ENCODE measurements at regions not wholly inside any gene's neighbourhood (a gene's known extent, or its start where the extent isn't known, plus 50 kb on each side); places are given as distances from the start of the nearest gene placed in this dataset.
"Not testable (repeated sequence)": the region's sequence is repeated elsewhere in the genome, so short reads cannot be mapped to it uniquely, and the experiment has no call there.

DNA sequence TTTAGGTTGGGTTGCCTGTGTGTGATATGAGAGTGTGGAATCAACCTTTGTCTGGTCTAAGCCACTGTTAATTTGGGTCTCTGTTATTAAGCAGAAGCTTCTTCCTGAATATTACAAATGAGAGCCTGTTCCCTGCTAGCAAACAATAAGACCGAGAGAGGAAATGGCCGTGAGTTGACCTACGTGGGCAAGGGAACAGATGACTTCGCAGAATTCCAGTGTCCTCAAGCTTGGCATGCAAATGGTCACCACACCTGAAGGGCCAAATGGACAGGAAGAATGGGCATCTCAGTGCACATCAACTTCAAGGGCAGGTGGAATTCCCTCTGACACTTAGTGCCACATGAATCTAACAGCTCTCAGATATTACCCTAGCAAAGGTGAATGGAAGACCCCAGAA, 250.8 kb upstream of the FOXF1 start:
- Histone ChIP-seq H3K27me3 (ENCODE audit: control insufficient read depth in 2 of 2, insufficient read depth in 2 of 2, low read length in 2 of 2) (peaks cover 11 to 17% of the 10 kb centered on the region in 2 experiments), H3K4me2 (ENCODE audit: insufficient read depth, low read length) (no peak overlapping the region), H4K20me1 (replicated peaks; ENCODE audit: control insufficient read depth, extremely low read depth, insufficient read depth, low read length) (no peaks in the 10 kb centered on the region), H3K9me3 (replicated peaks; ENCODE audit: control insufficient read depth, insufficient read depth, low read length) (no peaks in the 10 kb centered on the region), H3K9ac (replicated peaks; ENCODE audit: extremely low read depth, insufficient read depth, low read length) (no peak overlapping the region), H3K9me1 (replicated peaks; ENCODE audit: control insufficient read depth, extremely low read depth, insufficient read depth, low read length) (no peaks in the 10 kb centered on the region), H3K4me1 (ENCODE audit: control insufficient read depth, extremely low read depth, insufficient read depth, low read length) (no peaks in the 10 kb centered on the region), H3K27ac (ENCODE audit: insufficient read depth, low read depth, low read length) (no peak overlapping the region), H3K79me2 (ENCODE audit: control insufficient read depth, insufficient read depth, low read length) (no peaks in the 10 kb centered on the region), H2AFZ (ENCODE audit: low read depth, low read length) (no peak overlapping the region), H3K36me3 (ENCODE audit: control insufficient read depth in 2 of 2, extremely low read depth in 1 of 2, insufficient read depth in 2 of 2, low read length in 2 of 2) (no peaks in the 10 kb centered on the region), H3K4me3 (replicated peaks in 1 of 3; ENCODE audit: insufficient read depth in 1 of 3, low read depth in 1 of 3, low read length in 3 of 3) (no peak overlapping the region)
- BruUV-seq (replicated peaks), result no TSS peak
- FAIRE-seq (no peak), DNase-seq (ENCODE audit: low read depth, low spot score) (no peak)
- intact Hi-C loops (cut with micrococcal nuclease), result no loop called here
- CTCF ChIA-PET, result interaction anchor here (1.4 kb wide), 1 partner anchor 258 kb away, joined by 5 read pairs; no protein-coding TSS in a partner anchor
- dilution Hi-C loops (cut with MboI; ENCODE audit: extremely low pct_ligation_motif_present, low sequenced_read_pairs), result no loop called here
- TF ChIP-seq EZH2 (IDR thresholded peaks at IDR 0.05; ENCODE audit: borderline replicate concordance, low read depth, low read length, severe bottlenecking) (no peak), MYC (IDR thresholded peaks at IDR 0.05; ENCODE audit: low read depth, low read length) (no peak), GATA2 (IDR thresholded peaks at IDR 0.05; ENCODE audit: insufficient read depth, insufficient read length, low read depth, low read length) (no peak), POLR2AphosphoS5 (IDR thresholded peaks at IDR 0.05; ENCODE audit: insufficient read depth, low read depth, low read length) (no peak)
- POLR2A ChIA-PET, result no interaction called here

DNA sequence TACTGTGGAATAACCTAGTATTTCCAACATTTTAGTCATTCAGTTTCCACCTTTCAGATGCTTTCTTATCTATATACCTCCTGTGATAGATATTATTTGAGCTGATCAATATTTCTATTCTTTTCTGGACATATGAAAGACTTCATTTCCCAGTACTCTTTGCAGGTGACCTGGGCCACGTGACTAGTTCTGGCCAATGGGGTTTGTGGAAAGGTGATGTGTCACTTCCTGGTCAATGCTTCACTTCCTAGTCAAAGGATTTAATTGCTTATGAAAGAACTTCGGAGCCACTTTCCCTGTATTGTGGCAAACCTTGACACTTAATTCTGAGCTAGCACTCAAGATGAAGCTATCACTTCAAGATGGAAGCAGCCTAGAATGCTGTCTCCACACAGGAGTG, 248.9 kb upstream of the FOXF1 start:
- ChIA-PET CTCF (interaction anchor here (1.9 kb wide), 1 partner anchor 9 kb away, joined by 9 read pairs; no protein-coding TSS in a partner anchor), POLR2A (no interaction called here)
- BruUV-seq (replicated peaks), result no TSS peak
- TF ChIP-seq JUN (IDR thresholded peaks at IDR 0.05; ENCODE audit: borderline replicate concordance, insufficient read depth, insufficient read length, low read depth) (no peak), MYC (IDR thresholded peaks at IDR 0.05; ENCODE audit: low read depth, low read length) (no peak), FOS (IDR thresholded peaks at IDR 0.05; ENCODE audit: borderline replicate concordance, insufficient read depth, low read length) (no peak), EZH2 (IDR thresholded peaks at IDR 0.05; ENCODE audit: borderline replicate concordance, low read depth, low read length, severe bottlenecking) (no peak), POLR2AphosphoS5 (IDR thresholded peaks at IDR 0.05; ENCODE audit: insufficient read depth, low read depth, low read length) (no peak), GATA2 (IDR thresholded peaks at IDR 0.05; ENCODE audit: insufficient read depth, insufficient read length, low read depth, low read length) (no peak), POLR2A (IDR thresholded peaks at IDR 0.05; ENCODE audit: low read depth, low read length) (no peak)
- TF ChIP-seq, protein P1, sequence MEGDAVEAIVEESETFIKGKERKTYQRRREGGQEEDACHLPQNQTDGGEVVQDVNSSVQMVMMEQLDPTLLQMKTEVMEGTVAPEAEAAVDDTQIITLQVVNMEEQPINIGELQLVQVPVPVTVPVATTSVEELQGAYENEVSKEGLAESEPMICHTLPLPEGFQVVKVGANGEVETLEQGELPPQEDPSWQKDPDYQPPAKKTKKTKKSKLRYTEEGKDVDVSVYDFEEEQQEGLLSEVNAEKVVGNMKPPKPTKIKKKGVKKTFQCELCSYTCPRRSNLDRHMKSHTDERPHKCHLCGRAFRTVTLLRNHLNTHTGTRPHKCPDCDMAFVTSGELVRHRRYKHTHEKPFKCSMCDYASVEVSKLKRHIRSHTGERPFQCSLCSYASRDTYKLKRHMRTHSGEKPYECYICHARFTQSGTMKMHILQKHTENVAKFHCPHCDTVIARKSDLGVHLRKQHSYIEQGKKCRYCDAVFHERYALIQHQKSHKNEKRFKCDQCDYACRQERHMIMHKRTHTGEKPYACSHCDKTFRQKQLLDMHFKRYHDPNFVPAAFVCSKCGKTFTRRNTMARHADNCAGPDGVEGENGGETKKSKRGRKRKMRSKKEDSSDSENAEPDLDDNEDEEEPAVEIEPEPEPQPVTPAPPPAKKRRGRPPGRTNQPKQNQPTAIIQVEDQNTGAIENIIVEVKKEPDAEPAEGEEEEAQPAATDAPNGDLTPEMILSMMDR (IDR thresholded peaks at IDR 0.05; ENCODE audit: extremely low read depth in 1 of 2, insufficient read depth in 1 of 2, low read depth in 1 of 2, low read length in 2 of 2), result no peak
- TF ChIP-seq, protein P2, sequence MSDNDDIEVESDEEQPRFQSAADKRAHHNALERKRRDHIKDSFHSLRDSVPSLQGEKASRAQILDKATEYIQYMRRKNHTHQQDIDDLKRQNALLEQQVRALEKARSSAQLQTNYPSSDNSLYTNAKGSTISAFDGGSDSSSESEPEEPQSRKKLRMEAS (IDR thresholded peaks at IDR 0.05; ENCODE audit: insufficient read depth, insufficient read length), result no peak
- no peaks in the 10 kb centered on the region for H4K20me1 ChIP-seq (replicated peaks; ENCODE audit: control insufficient read depth, extremely low read depth, insufficient read depth, low read length)
- H3K4me1 ChIP-seq (ENCODE audit: control insufficient read depth, extremely low read depth, insufficient read depth, low read length), result no peaks in the 10 kb centered on the region
- peak overlapping the region; percentile 59 for H2AFZ ChIP-seq (ENCODE audit: low read depth, low read length)
- dilution Hi-C loops (cut with MboI; ENCODE audit: extremely low pct_ligation_motif_present, low sequenced_read_pairs), result no loop called here
- H3K27me3 ChIP-seq (ENCODE audit: control insufficient read depth in 2 of 2, insufficient read depth in 2 of 2, low read length in 2 of 2), result peaks cover 8 to 12% of the 10 kb centered on the region in 2 experiments
- intact Hi-C loops (cut with micrococcal nuclease), result no loop called here
- FAIRE-seq, result no peak
- DNase-seq (ENCODE audit: low read depth, low spot score), result peak; percentile 16
- H3K9me3 ChIP-seq (replicated peaks; ENCODE audit: control insufficient read depth, insufficient read depth, low read length), result no peaks in the 10 kb centered on the region
- H3K36me3 ChIP-seq (ENCODE audit: control insufficient read depth in 2 of 2, extremely low read depth in 1 of 2, insufficient read depth in 2 of 2, low read length in 2 of 2), result no peaks in the 10 kb centered on the region
- no peaks in the 10 kb centered on the region for H3K79me2 ChIP-seq (ENCODE audit: control insufficient read depth, insufficient read depth, low read length)
- no peak overlapping the region for H3K9ac ChIP-seq (replicated peaks; ENCODE audit: extremely low read depth, insufficient read depth, low read length)
- H3K4me3 ChIP-seq (replicated peaks in 1 of 3; ENCODE audit: insufficient read depth in 1 of 3, low read depth in 1 of 3, low read length in 3 of 3), result no peak overlapping the region
- H3K9me1 ChIP-seq (replicated peaks; ENCODE audit: control insufficient read depth, extremely low read depth, insufficient read depth, low read length), result no peaks in the 10 kb centered on the region
- no peak overlapping the region for H3K27ac ChIP-seq (ENCODE audit: insufficient read depth, low read depth, low read length)
- no peak overlapping the region for H3K4me2 ChIP-seq (ENCODE audit: insufficient read depth, low read length)

DNA sequence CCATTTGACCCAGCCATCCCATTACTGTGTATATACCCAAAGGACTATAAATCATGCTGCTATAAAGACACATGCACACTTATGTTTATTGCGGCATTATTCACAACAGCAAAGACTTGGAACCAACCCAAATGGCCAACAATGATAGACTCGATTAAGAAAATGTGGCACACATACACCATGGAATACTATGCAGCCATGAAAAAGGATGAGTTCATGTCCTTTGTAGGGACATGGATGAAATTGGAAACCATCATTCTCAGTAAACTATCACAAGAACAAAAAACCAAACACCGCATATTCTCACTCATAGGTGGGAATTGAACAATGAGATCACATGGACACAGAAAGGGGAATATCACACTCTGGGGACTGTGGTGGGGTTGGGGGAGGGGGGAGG, 242.7 kb upstream of the FOXF1 start:
- H3K36me3 ChIP-seq (ENCODE audit: control insufficient read depth in 2 of 2, extremely low read depth in 1 of 2, insufficient read depth in 2 of 2, low read length in 2 of 2); BruUV-seq (replicated peaks); H3K79me2 ChIP-seq (ENCODE audit: control insufficient read depth, insufficient read depth, low read length); DNase-seq (ENCODE audit: low read depth, low spot score); FAIRE-seq; H3K9me1 ChIP-seq (replicated peaks; ENCODE audit: control insufficient read depth, extremely low read depth, insufficient read depth, low read length); H4K20me1 ChIP-seq (replicated peaks; ENCODE audit: control insufficient read depth, extremely low read depth, insufficient read depth, low read length); POLR2A ChIA-PET; H3K4me3 ChIP-seq (replicated peaks in 1 of 3; ENCODE audit: insufficient read depth in 1 of 3, low read depth in 1 of 3, low read length in 3 of 3); H3K4me1 ChIP-seq (ENCODE audit: control insufficient read depth, extremely low read depth, insufficient read depth, low read length); H3K27ac ChIP-seq (ENCODE audit: insufficient read depth, low read depth, low read length); H3K9ac ChIP-seq (replicated peaks; ENCODE audit: extremely low read depth, insufficient read depth, low read length); H3K27me3 ChIP-seq (ENCODE audit: control insufficient read depth in 2 of 2, insufficient read depth in 2 of 2, low read length in 2 of 2); H3K4me2 ChIP-seq (ENCODE audit: insufficient read depth, low read length); H3K9me3 ChIP-seq (replicated peaks; ENCODE audit: control insufficient read depth, insufficient read depth, low read length); H2AFZ ChIP-seq (ENCODE audit: low read depth, low read length); dilution Hi-C loops (cut with MboI; ENCODE audit: extremely low pct_ligation_motif_present, low sequenced_read_pairs); intact Hi-C loops (cut with micrococcal nuclease): not testable (repeated sequence)
- CTCF ChIA-PET, result interaction anchor here (1.2 kb wide), 1 partner anchor 15 kb away, joined by 5 read pairs; no protein-coding TSS in a partner anchor

Measured in endothelial cell of umbilical vein (primary cell).